Activated T-helper 17 cell treated with anti-CD3 and anti-CD28 coated beads, Interleukin-2, amount 50 U/mL, for 72 hours (primary cell): ENCODE measurements at regions not wholly inside any gene's neighbourhood (a gene's known extent, or its start where the extent isn't known, plus 50 kb on each side); places are given as distances from the start of the nearest gene placed in this dataset.
"Not testable (repeated sequence)": the region's sequence is repeated elsewhere in the genome, so short reads cannot be mapped to it uniquely, and the experiment has no call there.

Experiments used
- ATAC-seq: fragments of 150-1000 bp; cut with Tn5 transposase; replicated peaks from 2 replicates; pipeline ENCODE4 v1.10.0; 2021; ENCODE audit warnings: mild to moderate bottlenecking, moderate library complexity
- H3K27ac Mint-ChIP-seq: one replicate; pipeline ENCODE4 v1.8.0; 2022; ENCODE audit warnings: mixed read lengths
- H3K27me3 Mint-ChIP-seq: one replicate; pipeline ENCODE4 v1.8.0; 2022; ENCODE audit warnings: mixed read lengths
- H3K36me3 Mint-ChIP-seq: one replicate; pipeline ENCODE4 v1.8.0; 2022; ENCODE audit warnings: low read depth, mild to moderate bottlenecking, mixed read lengths
- H3K4me1 Mint-ChIP-seq: one replicate; pipeline ENCODE4 v1.8.0; 2022; ENCODE audit warnings: mixed read lengths
- H3K4me3 Mint-ChIP-seq: one replicate; pipeline ENCODE4 v1.8.0; 2022; ENCODE audit warnings: mild to moderate bottlenecking, mixed read lengths
- H3K9me3 Mint-ChIP-seq: one replicate; pipeline ENCODE4 v1.8.0; 2022; ENCODE audit warnings: mixed read lengths

- Mint-ChIP-seq H3K4me1 (no peaks in the 10 kb centered on the region), H3K4me3 (no peak overlapping the region), H3K27me3 (peaks cover 9% of the 10 kb centered on the region), H3K9me3 (no peaks in the 10 kb centered on the region), H3K27ac (no peak overlapping the region), H3K36me3 (no peaks in the 10 kb centered on the region)
- no peak for ATAC-seq
Measured at GRCh38 chr13:59364641-59365085, 799.1 kb downstream of the DIAPH3 start.

- H3K36me3 Mint-ChIP-seq, result no peaks in the 10 kb centered on the region
- H3K9me3 Mint-ChIP-seq, result no peaks in the 10 kb centered on the region
- H3K27ac Mint-ChIP-seq, result no peak overlapping the region
- H3K4me3 Mint-ChIP-seq, result no peak overlapping the region
- ATAC-seq, result no peak
- H3K27me3 Mint-ChIP-seq, result peaks cover 13% of the 10 kb centered on the region
- H3K4me1 Mint-ChIP-seq, result no peaks in the 10 kb centered on the region
Measured at GRCh38 chr13:59367467-59367866, 796.3 kb downstream of the DIAPH3 start.

DNA sequence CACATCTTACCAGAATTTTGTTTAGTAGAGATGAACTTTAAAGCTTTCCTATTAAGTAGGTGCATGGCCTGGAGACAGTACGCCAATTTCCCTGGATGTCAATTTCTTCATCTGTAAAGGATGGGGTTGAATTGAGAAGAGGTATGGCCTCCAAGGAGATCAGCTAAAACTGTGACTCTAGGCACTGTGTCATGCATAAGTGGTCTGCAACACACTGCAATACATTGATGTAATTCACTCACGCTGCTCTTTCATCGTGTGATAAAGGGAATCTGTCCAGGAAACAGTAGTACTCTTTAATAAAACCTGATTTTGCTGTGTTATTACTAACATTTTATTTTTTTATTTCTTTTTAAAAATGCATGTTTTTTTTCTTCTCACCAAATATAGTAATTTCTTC lies 795.8 kb downstream of the DIAPH3 start:
- Mint-ChIP-seq H3K36me3 (no peaks in the 10 kb centered on the region), H3K9me3 (no peaks in the 10 kb centered on the region), H3K27me3 (peaks cover 13% of the 10 kb centered on the region), H3K4me1 (no peaks in the 10 kb centered on the region), H3K27ac (no peak overlapping the region), H3K4me3 (no peak overlapping the region)
- no peak for ATAC-seq

DNA sequence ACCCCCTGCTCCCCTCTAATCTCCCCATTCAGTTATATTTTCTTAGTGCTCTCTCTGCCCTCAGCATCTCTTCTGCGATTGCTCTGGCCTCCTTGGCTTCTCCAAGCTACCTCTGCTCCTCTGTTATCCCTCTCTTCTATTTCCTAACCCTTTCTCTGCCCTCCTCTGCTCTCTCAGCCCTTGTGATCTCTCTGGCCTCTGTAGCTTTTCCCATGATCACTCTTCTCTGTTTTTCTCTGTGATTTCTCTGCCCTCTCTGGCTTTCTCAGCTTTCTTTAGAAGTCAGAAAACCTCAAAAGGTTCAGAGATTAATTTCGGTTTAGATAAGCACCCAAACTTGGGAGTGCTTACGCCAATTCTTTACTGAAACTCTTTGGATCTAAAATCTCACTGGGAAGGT lies 795.0 kb downstream of the DIAPH3 start:
- Mint-ChIP-seq H3K27ac (no peak overlapping the region), H3K9me3 (no peaks in the 10 kb centered on the region), H3K4me3 (no peak overlapping the region), H3K4me1 (no peaks in the 10 kb centered on the region), H3K36me3 (no peaks in the 10 kb centered on the region), H3K27me3 (peaks cover 13% of the 10 kb centered on the region)
- ATAC-seq, result no peak

GRCh38 chr13:59371229-59371628 lies 792.5 kb downstream of the DIAPH3 start:
- no peak for ATAC-seq
- Mint-ChIP-seq H3K4me3 (no peak overlapping the region), H3K4me1 (no peaks in the 10 kb centered on the region), H3K27me3 (peaks cover 18% of the 10 kb centered on the region), H3K36me3 (no peaks in the 10 kb centered on the region), H3K27ac (no peak overlapping the region), H3K9me3 (no peaks in the 10 kb centered on the region)

GRCh38 chr13:59373341-59373740 lies 790.4 kb downstream of the DIAPH3 start:
- peaks cover 3% of the 10 kb centered on the region for H3K9me3 Mint-ChIP-seq
- no peak overlapping the region for H3K27ac Mint-ChIP-seq
- no peaks in the 10 kb centered on the region for H3K36me3 Mint-ChIP-seq
- H3K4me1 Mint-ChIP-seq, result no peaks in the 10 kb centered on the region
- peaks cover 20% of the 10 kb centered on the region for H3K27me3 Mint-ChIP-seq
- no peak for ATAC-seq
- no peak overlapping the region for H3K4me3 Mint-ChIP-seq

DNA sequence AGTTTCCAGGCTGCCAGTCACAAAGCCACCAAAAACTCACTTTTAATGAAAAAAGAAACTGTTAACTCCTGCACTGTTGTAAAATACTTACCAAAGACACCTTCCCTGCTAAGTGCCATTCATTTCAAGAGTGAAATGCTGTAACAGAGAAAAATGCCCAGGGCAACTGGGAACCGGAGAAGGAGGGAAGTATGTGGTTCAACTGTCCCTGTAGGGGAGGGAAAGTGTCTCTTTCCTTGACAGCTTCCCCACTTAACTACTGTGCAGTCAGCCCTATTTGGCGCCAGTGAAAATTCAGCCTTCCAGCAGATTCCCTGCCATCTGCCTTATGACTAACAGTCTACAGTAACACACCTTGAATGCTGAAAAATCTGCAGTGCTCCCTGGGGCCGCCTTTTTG lies 789.0 kb downstream of the DIAPH3 start:
- Mint-ChIP-seq H3K9me3 (peaks cover 5% of the 10 kb centered on the region), H3K4me1 (no peaks in the 10 kb centered on the region), H3K36me3 (no peaks in the 10 kb centered on the region), H3K4me3 (no peak overlapping the region), H3K27me3 (peaks cover 17% of the 10 kb centered on the region), H3K27ac (no peak overlapping the region)
- no peak for ATAC-seq

GRCh38 chr13:59384154-59384553 lies 779.6 kb downstream of the DIAPH3 start:
- Mint-ChIP-seq H3K27me3 (peaks cover 3% of the 10 kb centered on the region), H3K36me3 (no peaks in the 10 kb centered on the region)

DNA sequence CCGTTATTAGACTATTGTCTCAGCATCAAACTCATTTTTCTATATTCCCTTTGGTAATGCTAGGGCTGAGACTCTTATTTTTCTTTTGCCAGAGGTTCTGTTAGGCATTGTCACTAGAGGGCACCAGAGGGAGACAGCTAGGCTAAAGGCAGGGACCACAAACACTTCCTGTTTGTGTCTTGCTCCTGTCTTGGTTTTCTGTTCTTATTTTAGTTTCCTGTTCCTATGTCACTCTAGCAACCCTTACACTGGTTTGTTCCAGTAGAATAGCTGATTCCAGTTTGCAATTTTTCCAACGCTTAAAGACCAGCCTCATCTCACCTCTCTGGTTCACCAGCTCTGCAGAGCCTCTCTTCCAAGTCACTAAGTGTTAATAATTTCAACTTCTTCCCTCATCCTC lies 772.0 kb downstream of the DIAPH3 start:
- Mint-ChIP-seq H3K36me3 (no peaks in the 10 kb centered on the region), H3K9me3 (peaks cover 3% of the 10 kb centered on the region), H3K4me3 (no peak overlapping the region), H3K4me1 (no peaks in the 10 kb centered on the region), H3K27me3 (peaks cover 9% of the 10 kb centered on the region), H3K27ac (no peak overlapping the region)
- peak; percentile 92 for ATAC-seq

More at GRCh38 chr13:59384154-59384553, 779.6 kb downstream of the DIAPH3 start:
- peaks cover 7% of the 10 kb centered on the region for H3K4me1 Mint-ChIP-seq
- H3K27ac Mint-ChIP-seq, result no peak overlapping the region
- H3K9me3 Mint-ChIP-seq, result no peaks in the 10 kb centered on the region
- no peak overlapping the region for H3K4me3 Mint-ChIP-seq
- ATAC-seq, result no peak

DNA sequence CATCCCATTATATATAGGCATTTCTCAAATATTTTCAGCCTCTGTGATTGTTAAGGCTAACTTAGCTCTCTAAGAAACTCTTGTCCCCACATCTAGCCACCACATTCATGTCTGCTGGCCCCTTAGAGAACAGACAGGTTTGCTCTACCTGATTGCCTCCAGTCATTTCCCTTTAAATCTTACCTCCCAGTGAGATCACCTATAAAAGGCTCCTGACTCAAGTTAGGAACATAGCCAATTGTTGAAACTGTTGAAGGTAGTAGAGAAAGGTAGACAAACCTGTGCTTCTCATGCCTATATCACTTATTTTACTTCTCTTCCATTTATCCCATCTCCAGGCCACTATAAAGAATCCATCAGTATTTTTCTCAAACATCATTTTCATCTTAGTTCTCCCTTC lies 771.4 kb downstream of the DIAPH3 start:
- H3K27ac Mint-ChIP-seq, result no peak overlapping the region
- no peaks in the 10 kb centered on the region for H3K4me1 Mint-ChIP-seq

GRCh38 chr13:59394496-59394895 lies 769.2 kb downstream of the DIAPH3 start:
- Mint-ChIP-seq H3K4me1 (no peaks in the 10 kb centered on the region), H3K27me3 (peaks cover 17% of the 10 kb centered on the region), H3K27ac (no peak overlapping the region), H3K9me3 (peaks cover 3% of the 10 kb centered on the region), H3K4me3 (no peak overlapping the region), H3K36me3 (no peaks in the 10 kb centered on the region)
- ATAC-seq, result no peak

More for the DNA sequence above, 771.4 kb downstream of the DIAPH3 start:
- peaks cover 10% of the 10 kb centered on the region for H3K27me3 Mint-ChIP-seq
- H3K4me3 Mint-ChIP-seq, result no peak overlapping the region
- no peak for ATAC-seq
- H3K36me3 Mint-ChIP-seq, result no peaks in the 10 kb centered on the region
- H3K9me3 Mint-ChIP-seq, result peaks cover 3% of the 10 kb centered on the region

DNA sequence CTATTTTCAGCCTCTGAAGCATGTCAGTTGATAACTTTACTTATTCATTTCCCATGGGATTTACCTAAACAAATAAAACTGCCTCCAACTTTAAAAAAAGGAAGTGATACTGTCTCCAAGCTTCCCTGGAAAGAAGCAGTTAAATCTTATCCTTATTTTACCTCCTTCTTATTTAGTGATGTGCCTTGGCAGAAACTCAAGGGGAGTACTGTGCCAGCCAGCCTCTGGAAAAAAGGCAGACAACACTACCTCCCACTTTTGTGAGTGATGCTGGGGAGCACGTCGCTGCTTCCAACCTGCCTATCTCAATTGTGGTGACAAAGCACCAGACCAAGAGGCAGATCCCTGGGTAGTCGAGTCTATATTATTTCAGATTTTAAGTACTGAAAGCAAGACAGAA lies 765.6 kb downstream of the DIAPH3 start:
- H3K9me3 Mint-ChIP-seq, result peaks cover 12% of the 10 kb centered on the region

GRCh38 chr13:59398661-59399060 lies 765.1 kb downstream of the DIAPH3 start:
- ATAC-seq, result no peak
- H3K4me3 Mint-ChIP-seq, result no peak overlapping the region
- peaks cover 14% of the 10 kb centered on the region for H3K9me3 Mint-ChIP-seq
- H3K27ac Mint-ChIP-seq, result no peak overlapping the region
- no peaks in the 10 kb centered on the region for H3K36me3 Mint-ChIP-seq
- H3K4me1 Mint-ChIP-seq, result no peaks in the 10 kb centered on the region
- peaks cover 27% of the 10 kb centered on the region for H3K27me3 Mint-ChIP-seq

More for the DNA sequence above, 765.6 kb downstream of the DIAPH3 start:
- Mint-ChIP-seq H3K27ac (no peak overlapping the region), H3K4me1 (no peaks in the 10 kb centered on the region), H3K4me3 (no peak overlapping the region), H3K36me3 (no peaks in the 10 kb centered on the region), H3K27me3 (peaks cover 25% of the 10 kb centered on the region)
- ATAC-seq, result no peak

- ATAC-seq, result no peak
- H3K9me3 Mint-ChIP-seq, result peaks cover 21% of the 10 kb centered on the region
- peaks cover 27% of the 10 kb centered on the region for H3K27me3 Mint-ChIP-seq
- H3K4me3 Mint-ChIP-seq, result no peak overlapping the region
- no peaks in the 10 kb centered on the region for H3K36me3 Mint-ChIP-seq
- H3K4me1 Mint-ChIP-seq, result no peaks in the 10 kb centered on the region
- no peak overlapping the region for H3K27ac Mint-ChIP-seq
Measured at GRCh38 chr13:59399513-59399912, 764.2 kb downstream of the DIAPH3 start.

DNA sequence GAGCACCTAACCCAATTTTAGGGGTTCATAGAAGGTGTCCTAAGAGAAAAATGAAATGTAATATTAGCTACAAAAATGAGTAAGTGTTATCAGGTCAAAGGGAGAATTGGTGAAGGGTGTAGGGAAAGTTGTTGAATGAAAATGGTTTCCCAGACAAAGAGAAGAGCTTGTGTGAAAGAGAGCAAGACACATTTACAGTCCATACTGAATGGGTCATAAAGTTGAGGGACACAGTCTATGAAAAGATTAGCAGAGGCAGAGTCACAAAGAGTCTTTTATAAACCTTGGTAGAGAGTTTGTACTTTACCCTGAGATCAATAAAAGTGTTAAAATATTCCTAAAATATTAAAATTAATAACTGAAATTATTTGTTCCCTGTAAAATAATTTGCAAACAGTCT lies 759.4 kb downstream of the DIAPH3 start:
- H3K4me1 Mint-ChIP-seq, result no peaks in the 10 kb centered on the region
- H3K9me3 Mint-ChIP-seq, result peaks cover 41% of the 10 kb centered on the region
- H3K4me3 Mint-ChIP-seq, result no peak overlapping the region
- no peak overlapping the region for H3K27ac Mint-ChIP-seq
- ATAC-seq, result no peak
- H3K27me3 Mint-ChIP-seq, result peaks cover 10% of the 10 kb centered on the region
- no peaks in the 10 kb centered on the region for H3K36me3 Mint-ChIP-seq

DNA sequence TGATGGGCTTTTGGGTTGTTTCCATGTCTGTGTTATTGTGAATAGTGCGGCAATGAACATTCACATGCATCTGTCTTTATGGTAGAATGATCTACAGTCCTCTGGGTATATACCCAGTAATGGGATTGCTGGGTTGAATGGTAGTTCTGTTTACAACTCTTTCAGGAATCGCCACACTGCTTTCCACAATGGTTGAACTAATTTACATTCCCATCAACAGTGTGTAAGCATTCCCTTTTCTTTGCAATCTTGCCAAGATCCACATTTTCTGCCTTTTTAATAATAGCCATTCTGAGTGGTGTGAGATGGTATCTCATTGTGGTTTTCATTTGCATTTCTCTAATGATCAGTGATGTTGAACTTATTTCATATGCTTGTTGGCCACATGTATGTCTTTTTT lies 756.5 kb downstream of the DIAPH3 start:
- not testable (repeated sequence) for H3K27ac Mint-ChIP-seq, H3K4me1 Mint-ChIP-seq
- H3K9me3 Mint-ChIP-seq, result peaks cover 43% of the 10 kb centered on the region

More for the DNA sequence above, 756.5 kb downstream of the DIAPH3 start:
- peaks cover 13% of the 10 kb centered on the region for H3K27me3 Mint-ChIP-seq
- not testable (repeated sequence) for ATAC-seq, H3K36me3 Mint-ChIP-seq, H3K4me3 Mint-ChIP-seq
